ENCODE measurements at regions not wholly inside any gene's neighbourhood (a gene's known extent, or its start where the extent isn't known, plus 50 kb on each side); places are given as distances from the start of the nearest gene placed in this dataset.

DNA sequence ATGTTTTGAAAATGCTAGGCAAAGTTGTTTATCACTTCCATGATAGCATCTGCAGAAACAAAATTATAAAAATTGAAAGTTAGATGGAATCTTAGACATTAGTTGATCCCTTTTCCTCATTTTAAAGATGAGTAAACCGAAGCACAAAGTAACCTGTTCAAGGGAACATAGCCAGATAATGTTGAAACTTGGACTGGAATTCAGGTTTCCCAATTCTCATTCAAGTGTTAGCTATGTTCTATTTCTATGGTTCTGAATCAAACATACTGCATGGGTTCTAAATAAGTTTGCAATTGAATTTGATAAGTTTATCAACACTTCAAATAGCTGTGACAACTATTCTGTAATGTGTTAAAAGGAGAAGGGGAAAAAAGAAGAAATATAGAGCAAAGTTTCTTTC, 122.4 kb upstream of the SOX5 start:
- peaks cover 2% of the 10 kb centered on the region for H3K9me3 Mint-ChIP-seq
- no peaks in the 10 kb centered on the region for H3K4me1 Mint-ChIP-seq
- no peaks in the 10 kb centered on the region for H3K36me3 Mint-ChIP-seq (ENCODE audit: low read depth)
- no peak for DNase-seq
- no peak overlapping the region for H3K4me3 Mint-ChIP-seq
- no peak overlapping the region for H3K27ac Mint-ChIP-seq
- POLR2A ChIA-PET, result no interaction called here
- CTCF ChIA-PET, result no interaction called here
- no peaks in the 10 kb centered on the region for H3K27me3 Mint-ChIP-seq

DNA sequence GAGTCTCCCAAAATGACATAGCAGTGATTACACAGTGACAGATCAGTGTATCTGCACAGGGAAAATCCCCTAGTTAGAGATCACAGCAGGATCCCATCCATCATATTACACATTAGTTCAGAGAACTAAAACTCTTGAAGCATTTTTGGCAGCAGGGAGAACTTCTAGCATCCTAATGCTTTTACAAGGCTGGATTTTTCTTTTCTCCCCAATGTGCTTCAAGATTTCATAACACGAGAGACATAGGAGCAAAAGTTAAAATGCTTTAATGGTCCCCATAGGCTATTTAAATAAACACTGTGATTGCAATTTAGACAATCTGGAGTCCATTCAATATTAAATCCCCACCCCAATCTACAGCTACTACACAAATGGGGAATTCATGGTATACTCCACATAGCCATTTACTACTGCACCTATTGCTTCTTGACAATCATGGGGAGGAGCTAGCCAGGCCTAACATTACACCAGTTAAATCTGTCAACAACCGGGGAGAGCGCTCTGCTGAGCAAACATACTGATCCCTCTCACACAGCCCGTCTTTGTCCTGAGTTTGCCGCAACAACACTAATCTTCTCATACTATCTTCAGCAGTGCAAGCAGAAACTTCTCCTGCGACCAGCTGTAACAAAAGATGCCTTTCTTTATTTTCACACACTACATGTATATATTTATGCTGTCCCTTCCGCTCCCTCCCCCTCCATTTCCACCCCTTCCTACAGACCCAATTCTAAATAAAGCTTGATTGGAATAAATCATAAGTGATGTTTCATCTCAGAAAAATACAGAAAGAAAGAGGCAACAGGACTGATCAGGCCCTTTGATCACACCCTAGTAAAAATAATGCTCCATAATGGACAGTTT, 120.3 kb upstream of the SOX5 start:
- Mint-ChIP-seq H3K4me1 (no peaks in the 10 kb centered on the region), H3K27me3 (no peaks in the 10 kb centered on the region), H3K36me3 (ENCODE audit: low read depth) (no peaks in the 10 kb centered on the region), H3K27ac (no peak overlapping the region), H3K9me3 (peaks cover 4% of the 10 kb centered on the region), H3K4me3 (no peak overlapping the region)
- POLR2A ChIA-PET, result no interaction called here
- CTCF ChIA-PET, result no interaction called here
- DNase-seq, result no peak

DNA sequence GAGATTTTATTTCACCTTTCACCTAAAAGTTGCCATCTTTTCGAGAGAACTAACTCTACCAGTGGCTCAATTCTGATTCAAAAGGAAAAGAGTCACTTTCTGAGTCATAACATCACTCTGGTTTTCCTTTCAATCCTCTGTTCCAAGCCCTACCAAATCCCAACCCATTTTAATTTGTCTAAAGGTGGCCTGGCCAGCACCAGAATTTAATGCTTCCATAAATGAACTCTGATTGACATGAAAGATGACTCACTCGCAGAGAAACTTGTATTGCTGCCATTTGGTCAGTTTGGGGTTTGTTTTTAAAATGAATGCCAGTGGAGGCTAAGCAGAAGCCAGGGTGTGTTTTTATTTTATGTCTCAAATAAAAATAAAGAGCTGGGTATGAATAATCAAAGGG, 117.4 kb upstream of the SOX5 start:
- Mint-ChIP-seq H3K4me1 (no peaks in the 10 kb centered on the region), H3K27ac (no peak overlapping the region), H3K4me3 (no peak overlapping the region), H3K36me3 (ENCODE audit: low read depth) (no peaks in the 10 kb centered on the region), H3K27me3 (no peaks in the 10 kb centered on the region), H3K9me3 (peaks cover 2% of the 10 kb centered on the region)
- ChIA-PET POLR2A (no interaction called here), CTCF (no interaction called here)
- no peak for DNase-seq

DNA sequence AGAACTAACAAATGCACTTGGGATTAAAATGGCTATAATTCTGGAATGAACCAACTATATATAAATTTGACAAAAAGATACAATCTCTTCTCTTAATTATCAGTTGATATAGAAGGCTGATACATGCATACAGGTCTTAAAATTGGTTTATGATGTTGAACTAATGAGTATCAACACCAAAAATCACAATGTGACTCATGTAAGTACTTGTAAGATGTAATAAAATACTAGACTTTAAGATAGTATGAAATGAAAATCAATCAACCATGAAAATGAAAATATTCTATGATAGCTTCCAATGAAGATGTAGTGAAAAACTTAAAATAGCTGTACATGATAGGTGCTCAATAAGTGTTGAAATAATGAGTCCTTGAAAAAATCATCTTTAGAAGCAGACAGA, 116.6 kb upstream of the SOX5 start:
- ChIA-PET POLR2A (no interaction called here), CTCF (no interaction called here)
- H3K4me1 Mint-ChIP-seq, result no peaks in the 10 kb centered on the region
- H3K9me3 Mint-ChIP-seq, result peaks cover 2% of the 10 kb centered on the region
- DNase-seq, result no peak
- H3K36me3 Mint-ChIP-seq (ENCODE audit: low read depth), result no peaks in the 10 kb centered on the region
- no peaks in the 10 kb centered on the region for H3K27me3 Mint-ChIP-seq
- no peak overlapping the region for H3K4me3 Mint-ChIP-seq
- no peak overlapping the region for H3K27ac Mint-ChIP-seq

DNA sequence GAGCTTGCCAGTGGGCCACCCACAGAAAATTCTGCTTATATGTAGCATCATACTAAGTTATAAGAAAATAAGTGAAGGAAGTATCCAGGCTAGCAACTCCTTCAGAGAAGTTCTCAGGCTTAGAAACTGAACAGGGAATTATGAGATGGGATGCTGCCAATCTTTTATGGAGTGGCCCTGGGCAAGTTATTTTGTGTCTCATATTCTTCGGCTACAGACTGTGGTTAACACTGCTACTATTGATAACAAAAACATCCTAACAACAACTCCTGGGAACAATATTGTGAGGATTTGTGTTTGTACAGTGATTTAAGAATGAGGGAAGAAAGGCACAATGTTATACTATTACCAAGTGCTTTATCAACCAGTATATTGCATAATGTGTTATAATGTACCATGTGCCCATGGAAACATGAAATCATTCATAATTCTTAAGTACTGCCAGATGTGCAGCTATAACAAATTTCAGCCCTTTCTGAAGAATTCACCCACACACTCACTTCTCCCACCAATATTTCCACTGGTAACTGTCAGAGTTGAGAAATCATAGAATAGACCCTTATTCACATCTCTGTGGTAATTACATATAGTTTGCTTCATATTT, 113.3 kb upstream of the SOX5 start:
- Mint-ChIP-seq H3K27me3 (no peaks in the 10 kb centered on the region), H3K4me3 (no peak overlapping the region), H3K4me1 (no peaks in the 10 kb centered on the region), H3K27ac (no peak overlapping the region), H3K9me3 (peaks cover 2% of the 10 kb centered on the region), H3K36me3 (ENCODE audit: low read depth) (no peaks in the 10 kb centered on the region)
- ChIA-PET CTCF (no interaction called here), POLR2A (no interaction called here)
- no peak for DNase-seq

DNA sequence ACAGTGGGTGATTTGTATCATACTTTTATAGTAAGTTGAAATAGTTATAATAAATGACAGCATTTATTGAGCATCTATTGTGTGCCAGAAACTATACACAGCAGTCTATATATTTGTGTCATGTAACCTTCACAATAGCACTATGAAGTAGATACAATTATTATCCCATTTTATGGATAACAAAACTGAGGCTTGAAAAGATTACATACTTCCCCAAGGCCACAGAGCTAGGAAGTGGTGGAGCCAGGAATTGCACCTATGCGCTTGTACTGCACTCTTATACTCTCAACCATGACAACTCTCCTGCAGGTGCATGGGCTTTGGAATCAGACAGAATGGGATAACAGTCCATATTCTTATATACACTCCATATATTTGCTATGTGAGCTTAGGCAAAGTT, 110.6 kb upstream of the SOX5 start:
- no peaks in the 10 kb centered on the region for H3K27me3 Mint-ChIP-seq
- H3K4me3 Mint-ChIP-seq, result no peak overlapping the region
- ChIA-PET CTCF (no interaction called here), POLR2A (no interaction called here)
- no peak for DNase-seq
- no peak overlapping the region for H3K27ac Mint-ChIP-seq
- no peaks in the 10 kb centered on the region for H3K36me3 Mint-ChIP-seq (ENCODE audit: low read depth)
- no peaks in the 10 kb centered on the region for H3K4me1 Mint-ChIP-seq
- H3K9me3 Mint-ChIP-seq, result no peaks in the 10 kb centered on the region

DNA sequence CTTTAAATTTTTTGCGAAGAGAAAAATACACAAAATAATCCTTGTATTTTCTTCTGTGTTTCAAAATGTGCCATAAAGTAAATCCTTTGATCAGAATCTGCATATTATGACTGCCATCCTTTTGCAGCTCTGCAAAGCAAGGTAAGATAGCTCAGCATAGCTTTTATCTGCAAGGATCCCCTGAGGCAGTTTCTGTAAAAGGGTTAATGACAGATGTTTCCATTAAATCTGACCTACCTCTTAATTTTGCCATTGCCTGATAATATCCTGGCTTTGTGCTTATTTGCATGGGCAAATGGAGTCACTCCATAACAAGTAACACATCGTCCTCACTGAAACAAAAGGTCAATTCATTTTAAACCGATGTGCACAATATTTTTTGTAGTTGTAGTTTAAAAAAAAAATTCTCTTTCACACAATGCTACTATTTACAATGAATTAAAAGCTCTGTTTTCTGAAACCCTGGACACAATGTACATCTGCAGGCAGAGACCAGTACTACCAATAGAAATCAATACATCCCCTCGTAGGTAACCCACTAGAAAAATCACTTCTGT, 108.5 kb upstream of the SOX5 start:
- H3K36me3 Mint-ChIP-seq (ENCODE audit: low read depth), result no peaks in the 10 kb centered on the region
- H3K4me3 Mint-ChIP-seq, result no peak overlapping the region
- no peaks in the 10 kb centered on the region for H3K9me3 Mint-ChIP-seq
- H3K27me3 Mint-ChIP-seq, result no peaks in the 10 kb centered on the region
- CTCF ChIA-PET, result no interaction called here
- H3K27ac Mint-ChIP-seq, result no peak overlapping the region
- no peak for DNase-seq
- no peaks in the 10 kb centered on the region for H3K4me1 Mint-ChIP-seq
- POLR2A ChIA-PET, result no interaction called here

DNA sequence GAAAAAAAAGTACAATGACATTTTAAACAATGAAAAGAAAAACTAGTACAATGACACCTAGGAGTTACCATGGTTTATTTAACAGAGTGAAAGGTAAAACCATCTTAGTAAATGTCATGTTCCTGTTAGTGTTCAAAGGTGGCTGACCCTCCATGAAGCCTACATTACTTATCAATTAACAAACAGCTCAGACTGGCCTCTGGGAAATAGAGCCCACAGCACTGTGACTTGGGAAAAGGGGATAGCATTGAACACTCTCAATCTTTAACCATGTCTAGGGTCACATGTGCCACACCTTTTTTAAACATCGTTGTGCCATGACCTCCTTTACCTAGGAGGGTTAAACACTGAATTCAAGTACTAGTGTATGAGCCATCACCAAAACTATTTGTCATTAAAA, 106.3 kb upstream of the SOX5 start:
- ChIA-PET POLR2A (no interaction called here), CTCF (no interaction called here)
- H3K27ac Mint-ChIP-seq, result no peak overlapping the region
- H3K27me3 Mint-ChIP-seq, result no peaks in the 10 kb centered on the region
- H3K9me3 Mint-ChIP-seq, result no peaks in the 10 kb centered on the region
- DNase-seq, result no peak
- H3K4me1 Mint-ChIP-seq, result no peaks in the 10 kb centered on the region
- H3K36me3 Mint-ChIP-seq (ENCODE audit: low read depth), result no peaks in the 10 kb centered on the region
- H3K4me3 Mint-ChIP-seq, result no peak overlapping the region

DNA sequence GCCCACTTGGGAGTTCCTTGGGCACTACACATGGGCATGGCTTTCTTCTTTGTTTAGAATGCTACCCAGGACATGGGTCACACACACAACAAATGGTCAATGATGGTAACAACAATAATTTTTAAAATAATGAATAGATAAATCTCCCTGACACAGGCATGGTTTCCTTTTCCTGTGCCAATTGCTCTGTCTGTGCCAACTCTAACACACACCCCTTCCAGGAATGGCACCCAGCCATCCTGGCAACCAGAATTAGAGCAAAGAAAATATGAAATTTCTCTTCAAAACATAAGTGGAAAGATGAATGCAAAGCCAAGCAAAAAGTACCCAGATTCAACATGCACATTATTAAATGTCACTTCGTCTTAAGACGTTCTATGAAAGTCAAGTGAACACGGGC, 104.9 kb upstream of the SOX5 start:
- Mint-ChIP-seq H3K27me3 (no peaks in the 10 kb centered on the region), H3K27ac (no peak overlapping the region), H3K4me1 (no peaks in the 10 kb centered on the region), H3K4me3 (no peak overlapping the region), H3K36me3 (ENCODE audit: low read depth) (no peaks in the 10 kb centered on the region), H3K9me3 (no peaks in the 10 kb centered on the region)
- DNase-seq, result no peak
- ChIA-PET CTCF (no interaction called here), POLR2A (no interaction called here)

DNA sequence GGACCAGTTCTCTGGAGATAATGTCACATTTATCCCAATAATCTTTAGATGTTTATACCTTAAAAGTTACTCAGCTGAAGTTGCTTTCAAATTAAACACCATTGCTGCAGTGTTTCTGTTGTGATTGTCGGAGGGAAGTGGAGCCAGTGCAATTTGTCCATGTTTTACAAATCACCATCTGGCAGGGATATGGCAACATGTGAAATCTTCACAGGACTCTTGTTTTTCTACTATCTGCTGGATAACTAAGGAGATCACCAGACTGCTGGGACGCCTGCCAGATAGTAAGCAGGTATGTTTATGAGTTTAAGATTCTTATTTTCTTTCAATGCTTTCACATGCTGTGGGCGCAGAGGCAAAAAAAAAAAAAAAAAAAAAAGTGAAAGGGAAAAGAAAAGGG, 100.3 kb upstream of the SOX5 start:
- Mint-ChIP-seq H3K36me3 (ENCODE audit: low read depth) (no peaks in the 10 kb centered on the region), H3K27me3 (no peaks in the 10 kb centered on the region)
- POLR2A ChIA-PET, result no interaction called here

DNA sequence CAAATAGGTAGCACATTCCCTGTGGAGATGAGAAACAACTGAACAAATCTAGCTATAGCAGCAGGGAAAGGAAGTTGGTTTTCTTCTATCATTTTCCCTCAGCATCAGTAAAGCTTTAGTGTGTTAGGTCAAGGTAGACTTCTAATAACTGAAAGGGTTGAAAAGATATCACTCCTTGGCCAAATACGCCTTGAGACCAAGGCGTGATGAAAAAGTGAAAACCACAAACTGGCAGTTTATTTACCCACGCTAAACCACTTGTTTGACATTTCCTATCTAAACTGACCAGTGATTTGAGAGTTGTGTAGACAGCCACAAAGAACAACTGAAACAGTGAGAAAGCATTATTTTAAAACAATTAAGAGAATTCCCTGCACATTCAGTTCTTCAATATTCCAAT, 99.6 kb upstream of the SOX5 start:
- no peaks in the 10 kb centered on the region for H3K9me3 Mint-ChIP-seq
- H3K36me3 Mint-ChIP-seq (ENCODE audit: low read depth), result no peaks in the 10 kb centered on the region
- DNase-seq, result no peak
- no peaks in the 10 kb centered on the region for H3K27me3 Mint-ChIP-seq
- H3K27ac Mint-ChIP-seq, result no peak overlapping the region
- no peaks in the 10 kb centered on the region for H3K4me1 Mint-ChIP-seq
- CTCF ChIA-PET, result no interaction called here
- POLR2A ChIA-PET, result no interaction called here
- H3K4me3 Mint-ChIP-seq, result no peak overlapping the region

More for the DNA sequence above, 100.3 kb upstream of the SOX5 start:
- no peaks in the 10 kb centered on the region for H3K4me1 Mint-ChIP-seq
- CTCF ChIA-PET, result no interaction called here
- no peak for DNase-seq
- no peaks in the 10 kb centered on the region for H3K9me3 Mint-ChIP-seq
- no peak overlapping the region for H3K27ac Mint-ChIP-seq
- no peak overlapping the region for H3K4me3 Mint-ChIP-seq

DNA sequence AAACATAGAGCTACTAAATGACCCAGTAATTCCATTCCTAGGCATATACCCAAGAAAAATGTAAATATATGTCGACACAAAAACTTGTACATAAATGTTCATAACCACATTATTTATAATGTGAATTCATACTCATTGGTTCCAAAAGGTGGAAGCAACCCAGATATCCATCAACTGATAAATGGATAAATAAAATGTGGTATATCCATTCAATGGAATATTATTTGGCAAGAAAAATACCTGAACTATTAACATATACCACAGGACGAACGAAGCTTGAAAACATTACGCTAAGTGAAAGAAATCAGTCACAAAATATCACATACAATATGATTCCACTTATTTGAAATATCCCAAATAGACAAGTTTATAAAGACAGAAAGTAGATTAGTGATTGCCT, 99.0 kb upstream of the SOX5 start:
- Mint-ChIP-seq H3K27me3 (no peaks in the 10 kb centered on the region), H3K4me3 (no peak overlapping the region), H3K27ac (no peak overlapping the region), H3K4me1 (no peaks in the 10 kb centered on the region), H3K36me3 (ENCODE audit: low read depth) (no peaks in the 10 kb centered on the region), H3K9me3 (no peaks in the 10 kb centered on the region)
- ChIA-PET CTCF (no interaction called here), POLR2A (no interaction called here)
- DNase-seq, result no peak

DNA sequence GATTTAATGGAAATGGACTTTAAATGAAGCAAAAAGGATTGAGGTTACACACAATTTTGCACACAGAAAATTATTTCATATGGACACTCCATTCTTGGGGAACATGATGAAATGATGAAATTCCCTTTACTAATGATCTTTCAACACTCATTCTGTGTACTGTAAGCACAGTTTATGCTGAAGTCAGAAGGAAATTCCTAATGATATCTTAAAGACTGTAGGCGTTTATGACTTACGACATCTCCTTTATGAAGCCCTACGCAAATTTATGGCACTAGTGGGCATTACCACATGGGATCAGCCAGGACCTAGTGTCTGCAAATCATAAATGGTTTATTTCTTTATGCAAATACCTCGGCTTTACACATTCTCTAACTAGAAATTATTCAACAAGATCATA, 97.9 kb upstream of the SOX5 start:
- Mint-ChIP-seq H3K4me3 (no peak overlapping the region), H3K4me1 (no peaks in the 10 kb centered on the region), H3K9me3 (no peaks in the 10 kb centered on the region), H3K27ac (no peak overlapping the region), H3K27me3 (no peaks in the 10 kb centered on the region), H3K36me3 (ENCODE audit: low read depth) (no peaks in the 10 kb centered on the region)
- DNase-seq, result no peak
- ChIA-PET CTCF (no interaction called here), POLR2A (no interaction called here)

DNA sequence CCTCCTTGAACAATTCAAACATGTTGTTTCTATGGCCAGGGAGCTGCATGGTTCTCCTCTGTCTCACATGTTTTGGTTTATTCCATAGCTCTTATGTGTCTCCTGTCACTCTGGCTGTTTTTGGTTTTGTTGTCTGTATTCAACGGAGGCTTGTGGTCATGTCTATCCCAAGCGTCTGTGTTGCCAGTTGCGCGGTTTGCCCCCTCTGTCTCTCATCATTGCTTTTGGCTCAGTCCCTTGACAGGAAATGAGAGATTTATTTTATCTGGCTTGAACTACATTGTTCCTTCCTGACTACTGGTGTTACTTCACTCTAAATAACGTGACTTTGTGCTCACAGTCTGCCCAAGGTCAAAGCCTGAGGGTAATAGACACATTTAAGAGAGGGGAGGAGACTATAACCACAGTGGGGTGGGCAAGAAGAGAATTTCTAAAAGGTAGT, 96.4 kb upstream of the SOX5 start:
- no peak for DNase-seq
- Mint-ChIP-seq H3K9me3 (no peaks in the 10 kb centered on the region), H3K27me3 (no peaks in the 10 kb centered on the region), H3K4me1 (no peaks in the 10 kb centered on the region), H3K27ac (no peak overlapping the region), H3K4me3 (no peak overlapping the region), H3K36me3 (ENCODE audit: low read depth) (no peaks in the 10 kb centered on the region)
- ChIA-PET POLR2A (no interaction called here), CTCF (interaction anchor here (0.7 kb wide), 1 partner anchor 170 kb away, joined by 3 read pairs; no protein-coding TSS in a partner anchor)

Measured in activated CD4-positive, alpha-beta memory T cell treated with anti-CD3 and anti-CD28 coated beads, Interleukin-2, amount 10 ng/mL, durations not matched to agents 7 days and 5 days (primary cell).